Skin epidermis (tissue), 12 donors: ENCODE measurements at regions not wholly inside any gene's neighbourhood (a gene's known extent, or its start where the extent isn't known, plus 50 kb on each side); places are given as distances from the start of the nearest gene placed in this dataset.
A peak's percentile ranks its signal among the peaks of the same experiment; 100 is the strongest.

Experiments
- H3K27ac ChIP-seq, 21 experiments: fragments of 200-600 bp; sonication (generic) in 11 of 21; one replicate each; pipeline ENCODE4 v1.5.0; 2020; ENCODE audit warnings: mild to moderate bottlenecking in 3 of 21, inconsistent platforms in 2 of 21, moderate library complexity in 2 of 21
- H3K4me3 ChIP-seq, 7 experiments: fragments of 200-600 bp; sonication (generic) in 2 of 7; one replicate each; pipeline ENCODE4 v1.5.0; 2020; ENCODE audit warnings: inconsistent platforms in 2 of 7, mild to moderate bottlenecking in 2 of 7, moderate library complexity in 1 of 7

DNA sequence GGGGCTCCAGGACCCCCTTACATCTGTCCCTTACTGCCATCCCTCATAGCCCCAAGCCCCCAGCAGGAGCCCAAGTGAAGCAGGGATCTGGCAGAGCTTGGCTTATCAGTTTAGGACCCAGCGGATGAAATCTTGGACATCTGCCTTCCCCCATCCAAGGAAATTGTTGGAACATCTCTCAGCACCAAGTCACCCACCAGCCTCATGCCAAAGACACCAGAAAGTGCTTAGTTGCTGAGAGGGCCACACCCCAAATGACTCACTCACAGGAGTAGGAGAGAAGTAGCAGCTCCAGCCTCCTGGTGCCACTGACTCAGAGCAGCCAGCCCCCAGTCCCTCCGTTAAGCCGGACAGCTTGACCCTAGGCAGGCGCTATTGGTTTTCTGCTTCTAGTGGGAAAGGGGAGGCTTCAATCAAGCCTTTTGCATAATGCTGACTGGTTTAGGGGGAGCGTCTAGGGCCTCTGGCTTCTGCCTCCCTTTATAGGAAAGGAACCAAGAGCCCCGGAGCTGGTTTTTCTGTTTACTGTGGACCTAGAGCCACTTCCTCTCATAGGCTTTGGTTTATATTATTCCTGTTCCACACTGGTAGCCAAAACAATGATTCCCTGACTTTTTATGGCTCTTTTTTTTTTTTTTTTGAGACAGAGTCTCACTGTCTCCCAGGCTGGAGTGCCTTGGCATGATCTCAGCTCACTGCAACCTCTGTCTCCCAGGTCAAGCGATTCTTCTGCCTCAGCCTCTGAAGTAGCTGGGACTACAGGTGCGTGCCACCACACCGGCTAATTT lies 114.2 kb upstream of the IPO9 start:
- peak overlapping the region; percentile 31 to 91 (median 78) for H3K27ac ChIP-seq
- H3K4me3 ChIP-seq: no peak overlapping the region

DNA sequence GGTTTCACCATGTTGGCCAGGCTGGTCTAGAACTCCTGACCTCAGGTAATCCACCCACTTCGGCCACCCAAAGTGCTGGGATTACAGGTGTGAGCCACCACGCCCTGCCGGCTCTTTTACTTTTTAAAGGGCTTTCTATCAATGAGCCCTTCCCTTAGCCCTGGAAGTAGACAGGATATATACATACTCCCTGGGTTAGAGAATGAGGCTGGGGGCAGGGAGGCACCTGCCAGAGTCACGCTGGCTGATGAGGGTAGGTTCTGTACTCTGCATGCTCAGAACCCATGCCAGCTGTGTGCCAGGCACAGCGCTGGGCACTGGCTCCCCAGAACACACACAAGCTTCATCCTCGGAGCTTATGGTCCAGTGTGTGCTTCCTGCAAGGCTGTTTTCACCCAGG lies 113.6 kb upstream of the IPO9 start:
- Histone ChIP-seq H3K4me3 (no peak overlapping the region), H3K27ac (peak overlapping the region; percentile 31 to 91 (median 78))

DNA sequence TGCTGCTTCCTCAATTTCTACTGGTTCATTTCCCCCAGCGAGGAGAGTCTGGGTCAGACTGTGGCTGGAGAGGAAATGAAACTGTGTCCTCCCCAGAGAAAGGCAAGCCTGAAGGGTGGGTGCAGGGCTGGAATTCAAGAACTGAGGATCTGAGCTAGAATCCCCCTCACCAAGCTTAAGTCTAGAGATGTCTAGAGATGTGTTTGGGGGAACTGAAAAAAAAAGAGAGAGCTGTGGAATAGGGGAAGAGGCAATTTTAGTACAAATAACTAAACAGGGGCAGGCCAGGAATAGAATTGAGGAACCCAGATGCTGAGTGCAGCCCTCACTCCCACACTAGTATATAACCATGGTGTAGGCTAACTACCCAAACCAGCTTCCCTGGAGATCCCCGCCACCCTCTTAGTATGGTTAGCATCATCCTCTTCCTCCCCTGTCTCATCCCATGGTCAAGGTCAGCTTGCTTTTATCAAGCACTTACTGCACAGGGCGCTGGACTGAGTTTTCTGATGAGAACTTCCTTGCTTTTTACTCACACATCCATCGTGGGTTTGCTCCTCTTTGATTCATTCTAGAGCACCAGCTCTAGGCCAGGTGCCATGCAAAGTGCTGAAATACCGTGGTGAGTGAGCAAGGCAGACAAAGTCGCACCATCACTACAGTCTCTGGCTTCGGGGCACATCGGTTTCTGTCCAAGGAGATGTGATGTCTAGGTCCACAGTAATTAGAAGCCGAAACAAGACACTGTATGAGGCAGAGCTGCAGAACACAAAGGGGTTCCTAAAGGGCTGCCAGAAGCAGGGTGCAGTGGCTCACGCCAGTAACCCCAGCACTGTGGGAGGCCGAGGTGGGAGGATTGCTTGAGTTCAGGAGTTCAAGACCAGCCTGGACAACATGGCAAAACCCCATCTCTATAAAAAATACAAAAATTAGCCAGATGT lies 112.9 kb upstream of the IPO9 start:
- no peak overlapping the region for H3K4me3 ChIP-seq
- peak overlapping the region in 18 of 21 experiments; percentile 27 to 91 (median 78) for H3K27ac ChIP-seq

DNA sequence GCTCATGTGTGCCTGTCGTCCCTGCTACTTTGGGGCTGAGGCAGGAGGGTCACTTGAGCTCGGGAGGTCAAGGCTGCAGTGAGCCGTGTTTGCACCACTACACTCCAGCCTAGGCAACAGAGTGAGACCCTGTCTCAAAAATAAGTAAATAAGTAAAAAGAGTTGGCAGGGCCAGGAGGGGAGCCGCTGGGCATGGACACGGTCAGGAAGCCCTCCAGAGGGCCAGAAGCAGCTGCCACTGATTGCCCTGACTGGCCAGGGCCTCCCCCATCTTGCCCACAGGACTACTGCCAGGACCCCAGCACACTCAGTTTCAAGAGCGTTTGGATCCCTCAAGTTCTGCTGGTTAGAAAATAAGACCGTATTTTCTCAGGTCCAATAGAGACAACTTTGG lies 112.2 kb upstream of the IPO9 start:
- Histone ChIP-seq H3K27ac (peak overlapping the region in 14 of 21 experiments; percentile 12 to 91 (median 75)), H3K4me3 (no peak overlapping the region)

DNA sequence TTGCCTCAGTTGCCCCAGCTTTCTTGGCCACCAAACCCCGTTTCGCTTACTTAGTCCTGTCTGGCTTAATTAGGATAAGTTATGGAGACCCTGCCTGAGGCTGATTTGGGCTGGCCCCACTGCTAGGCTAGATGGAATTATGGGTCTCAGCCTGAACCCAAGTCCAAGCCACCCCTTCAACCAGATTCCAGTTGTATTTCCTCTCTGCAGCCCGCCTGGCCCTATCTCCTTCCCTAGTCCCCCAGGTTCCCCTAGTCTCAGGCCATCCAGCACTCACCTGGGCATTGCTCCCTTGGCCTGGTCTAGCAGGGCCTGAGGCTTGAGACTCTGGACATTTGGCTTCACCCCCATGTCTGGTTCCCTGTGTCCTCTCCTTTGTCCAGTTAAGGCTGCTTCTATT lies 111.7 kb upstream of the IPO9 start:
- Histone ChIP-seq H3K27ac (peak overlapping the region in 10 of 21 experiments; percentile 11 to 91 (median 52)), H3K4me3 (no peak overlapping the region)

DNA sequence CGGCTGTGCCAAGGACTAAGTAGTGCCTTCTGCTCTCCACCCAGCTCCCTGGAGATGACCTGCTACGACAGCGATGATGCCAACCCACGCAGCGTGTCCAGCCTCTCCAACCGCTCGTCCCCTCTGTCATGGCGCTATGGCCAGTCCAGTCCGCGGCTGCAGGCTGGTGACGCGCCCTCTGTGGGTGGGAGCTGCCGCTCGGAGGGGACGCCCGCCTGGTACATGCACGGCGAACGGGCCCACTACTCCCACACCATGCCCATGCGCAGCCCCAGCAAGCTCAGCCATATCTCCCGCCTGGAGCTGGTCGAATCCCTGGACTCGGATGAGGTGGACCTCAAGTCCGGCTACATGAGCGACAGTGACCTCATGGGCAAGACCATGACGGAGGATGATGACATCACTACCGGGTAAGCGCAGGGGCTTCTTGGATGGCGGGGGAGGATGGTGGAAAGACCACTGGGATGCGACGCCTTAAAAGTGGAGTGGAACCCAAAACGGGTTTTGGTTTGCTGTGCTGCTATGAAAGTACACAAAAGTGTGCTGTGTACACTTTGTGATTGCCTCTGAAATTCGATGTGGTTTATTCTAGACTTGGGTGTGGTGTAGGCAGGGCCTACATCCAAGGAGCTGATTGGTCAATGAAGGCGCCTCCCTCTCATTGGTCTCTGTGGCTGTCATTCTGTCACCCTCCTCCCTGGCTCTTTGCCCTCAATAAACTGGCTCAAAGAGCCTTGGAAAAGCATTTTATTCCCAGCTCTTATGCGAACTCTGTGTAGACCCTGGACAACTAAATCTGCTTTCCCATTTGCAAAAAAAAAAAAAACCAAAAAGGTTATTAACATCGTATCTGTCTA lies 110.4 kb upstream of the IPO9 start:
- no peak overlapping the region for H3K4me3 ChIP-seq
- peak overlapping the region in 10 of 21 experiments; percentile 13 to 90 (median 72) for H3K27ac ChIP-seq

DNA sequence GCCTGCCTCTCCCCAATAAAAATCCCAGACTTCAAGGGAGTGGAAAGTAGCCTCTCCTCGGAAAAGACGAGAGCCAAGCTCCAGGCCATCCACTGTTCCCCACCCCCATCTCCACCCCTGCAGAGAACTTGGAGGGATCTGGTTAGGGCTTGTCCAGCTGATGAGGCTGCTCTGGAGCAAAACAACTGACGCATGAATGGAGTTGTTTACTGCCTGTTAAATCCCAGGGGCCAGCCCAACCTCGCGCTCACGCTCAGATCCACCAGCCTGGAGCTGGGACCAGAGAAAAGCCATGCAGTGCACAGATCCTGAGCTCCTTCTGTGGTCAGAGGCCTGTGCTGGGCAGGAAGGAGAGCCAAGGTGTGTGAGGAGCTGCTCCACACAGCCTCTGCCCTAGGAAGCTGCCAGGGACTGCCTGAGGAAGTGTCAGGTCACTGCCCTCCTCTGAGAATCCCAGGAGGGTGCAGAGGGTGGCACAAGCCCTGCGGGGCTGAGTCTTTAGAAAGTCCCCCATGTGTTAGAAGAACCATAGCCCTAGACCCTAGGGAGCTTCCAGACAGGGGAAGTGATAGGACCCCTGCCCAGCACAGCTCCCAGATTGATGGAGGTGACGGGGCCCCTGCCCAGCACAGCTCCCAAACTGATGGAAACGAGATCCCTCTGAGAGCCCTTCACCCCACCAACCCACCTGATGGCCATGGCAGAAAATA lies 109.0 kb upstream of the IPO9 start:
- peak overlapping the region in 20 of 21 experiments; percentile 11 to 90 (median 70) for H3K27ac ChIP-seq

DNA sequence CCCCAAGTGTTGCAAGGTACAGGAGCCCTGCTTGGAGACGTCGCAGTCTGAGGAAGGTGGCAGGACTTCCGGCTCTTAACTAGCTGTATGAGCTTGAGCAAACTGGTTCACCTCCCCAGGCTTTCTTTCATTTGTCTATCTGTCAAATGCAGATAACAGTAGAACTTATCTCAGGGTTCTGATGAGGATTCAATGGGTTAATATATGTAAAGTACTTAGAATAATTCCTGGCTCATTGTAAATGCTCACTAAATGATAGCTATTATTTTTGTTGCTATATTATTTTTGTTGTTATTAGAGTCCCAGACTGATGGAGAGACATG lies 108.5 kb upstream of the IPO9 start:
- H3K4me3 ChIP-seq: no peak overlapping the region
- H3K27ac ChIP-seq: peak overlapping the region in 17 of 21 experiments; percentile 2 to 90 (median 68)

More for the DNA sequence above, 109.0 kb upstream of the IPO9 start:
- H3K4me3 ChIP-seq: no peak overlapping the region

DNA sequence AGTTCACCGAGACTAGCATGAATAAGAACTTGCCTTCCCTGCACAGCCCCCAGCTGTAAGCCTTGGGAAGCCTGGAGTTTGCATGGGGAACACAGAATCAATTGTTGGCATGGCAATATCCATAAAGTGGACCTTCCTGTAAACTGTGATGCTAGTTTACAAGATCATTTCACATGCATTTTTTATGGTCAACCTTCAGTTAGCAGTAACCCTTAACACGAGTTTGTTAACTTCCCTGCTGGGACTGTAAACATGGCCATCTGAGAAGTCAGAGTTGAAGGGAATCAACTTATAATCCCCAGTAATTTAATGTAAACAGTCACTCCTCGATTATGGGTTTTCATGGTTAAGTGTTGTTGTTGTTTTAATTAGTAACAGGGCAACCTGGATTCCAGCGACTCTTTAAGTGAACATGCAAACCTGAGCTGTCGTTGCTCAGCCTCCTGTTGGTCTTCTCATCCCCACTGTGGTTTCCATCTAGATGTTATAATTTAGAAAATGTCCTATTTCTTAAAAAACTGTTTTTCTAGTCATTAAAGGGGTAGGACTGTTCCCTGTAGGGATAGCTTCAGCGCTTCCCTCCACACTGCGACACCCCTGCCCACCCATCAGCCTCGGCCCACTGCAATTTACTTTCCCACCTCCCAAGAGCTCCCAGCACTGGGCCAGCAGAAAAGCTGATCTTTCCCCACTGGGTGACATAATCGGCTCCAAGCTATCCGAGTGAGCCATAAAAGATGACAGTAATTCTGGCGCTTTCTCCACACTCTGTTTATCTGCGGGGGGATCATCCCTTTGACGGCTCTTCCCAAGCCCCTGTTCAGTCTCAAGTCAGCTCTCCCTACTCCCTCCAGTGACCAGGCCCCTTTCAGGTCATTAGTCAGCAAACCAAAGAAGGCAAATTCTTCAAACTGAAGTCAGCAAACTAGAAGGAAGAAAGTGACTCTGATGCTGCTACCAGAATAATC lies 107.6 kb upstream of the IPO9 start:
- no peak overlapping the region for H3K4me3 ChIP-seq

DNA sequence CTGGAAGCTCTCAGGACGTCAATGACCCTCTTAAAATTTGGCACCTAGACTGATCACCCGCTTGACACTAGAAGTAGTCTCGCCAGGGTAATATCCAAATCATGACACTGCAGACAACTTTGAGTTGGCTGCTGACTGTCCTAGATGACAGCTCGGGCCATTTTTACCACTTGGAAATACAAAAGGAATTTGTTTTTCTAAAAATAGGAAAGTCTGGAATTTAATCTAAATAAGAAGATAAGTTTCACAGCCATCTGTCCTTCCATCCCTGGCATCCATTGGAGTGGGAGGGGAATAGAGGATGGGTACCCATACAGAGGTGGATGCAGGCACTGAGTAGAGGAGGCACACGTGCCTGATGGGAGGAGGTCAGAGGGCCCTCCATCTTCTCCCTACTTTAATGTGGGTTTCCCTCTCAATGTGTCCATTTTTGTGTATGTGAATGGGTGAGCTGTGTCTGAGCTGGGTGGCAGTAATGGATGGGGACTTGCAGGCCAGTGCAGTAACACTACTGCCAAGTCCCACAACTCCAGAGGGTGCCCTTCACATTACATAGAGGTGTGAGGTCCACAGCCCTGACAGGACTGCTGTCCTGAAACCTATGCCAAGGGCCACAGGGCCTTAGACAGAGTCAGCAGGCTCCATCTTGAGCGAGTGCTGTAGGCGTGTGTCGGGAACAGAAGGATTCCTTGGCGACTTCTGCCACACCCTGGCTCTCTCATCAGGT lies 104.8 kb upstream of the IPO9 start:
- H3K4me3 ChIP-seq: no peak overlapping the region

More for the DNA sequence above, 107.6 kb upstream of the IPO9 start:
- H3K27ac ChIP-seq: peak overlapping the region in 13 of 21 experiments; percentile 3 to 90 (median 68)

DNA sequence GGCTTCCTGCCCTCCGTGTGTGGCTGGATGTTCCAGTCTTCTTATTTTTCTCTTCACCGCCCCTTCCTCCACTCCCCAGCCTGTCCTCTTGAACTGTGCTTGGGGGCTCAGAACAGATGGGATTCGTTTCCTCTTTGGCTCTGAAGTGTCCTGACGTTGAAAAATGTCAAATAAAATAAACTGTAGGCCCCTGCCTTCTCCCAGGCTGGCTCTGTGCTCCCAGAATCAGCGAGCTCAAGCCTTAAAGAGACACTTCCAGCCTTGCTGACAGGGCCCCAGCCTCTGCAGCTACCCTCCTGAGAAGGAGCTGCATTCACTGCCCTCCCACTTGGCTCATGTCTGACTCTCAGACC lies 104.2 kb upstream of the IPO9 start:
- peak overlapping the region in 10 of 21 experiments; percentile 12 to 72 (median 48) for H3K27ac ChIP-seq
- no peak overlapping the region for H3K4me3 ChIP-seq

More for the DNA sequence above, 104.8 kb upstream of the IPO9 start:
- peak overlapping the region in 11 of 21 experiments; percentile 8 to 72 (median 46) for H3K27ac ChIP-seq

DNA sequence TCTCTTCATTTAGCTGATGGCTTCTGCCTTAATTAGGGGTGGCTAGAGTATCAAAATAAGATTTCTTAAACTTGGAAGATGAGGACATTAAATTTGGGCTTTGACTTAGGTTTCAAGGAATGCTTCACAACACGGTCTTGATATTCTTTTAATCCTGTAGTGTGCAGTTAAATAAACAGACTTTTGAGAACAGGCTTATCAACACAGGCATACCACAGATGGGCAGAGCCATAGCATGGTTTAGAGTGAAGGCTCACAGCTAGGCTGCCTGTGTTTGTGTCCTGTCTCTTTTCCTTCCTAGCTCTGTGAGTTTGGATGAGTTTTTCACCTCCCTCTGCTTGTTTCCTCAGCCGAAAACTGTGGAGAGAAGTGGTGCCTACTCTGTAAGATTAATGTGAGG lies 102.3 kb upstream of the IPO9 start:
- Histone ChIP-seq H3K4me3 (no peak overlapping the region), H3K27ac (no peak overlapping the region)

DNA sequence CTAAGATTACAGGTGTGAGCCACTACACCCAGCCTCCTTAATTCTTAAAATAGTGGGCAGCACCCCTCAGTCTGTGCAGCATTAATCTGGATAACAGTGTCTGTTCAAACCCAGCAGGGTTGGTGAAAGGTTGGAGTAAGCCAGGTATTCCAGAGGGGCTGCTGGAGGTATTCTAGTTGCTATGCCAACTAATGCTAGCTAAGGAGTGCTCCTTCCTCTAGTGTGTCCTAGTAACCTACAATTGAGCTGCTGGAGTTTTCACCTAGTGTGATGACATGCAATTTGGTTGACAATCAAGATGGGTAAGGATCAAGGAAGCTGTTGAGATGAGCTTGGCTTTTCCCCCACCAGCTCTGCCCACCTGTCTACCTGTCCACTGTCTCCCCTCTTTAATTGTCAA lies 100.2 kb upstream of the IPO9 start:
- Histone ChIP-seq H3K27ac (no peak overlapping the region), H3K4me3 (no peak overlapping the region)

DNA sequence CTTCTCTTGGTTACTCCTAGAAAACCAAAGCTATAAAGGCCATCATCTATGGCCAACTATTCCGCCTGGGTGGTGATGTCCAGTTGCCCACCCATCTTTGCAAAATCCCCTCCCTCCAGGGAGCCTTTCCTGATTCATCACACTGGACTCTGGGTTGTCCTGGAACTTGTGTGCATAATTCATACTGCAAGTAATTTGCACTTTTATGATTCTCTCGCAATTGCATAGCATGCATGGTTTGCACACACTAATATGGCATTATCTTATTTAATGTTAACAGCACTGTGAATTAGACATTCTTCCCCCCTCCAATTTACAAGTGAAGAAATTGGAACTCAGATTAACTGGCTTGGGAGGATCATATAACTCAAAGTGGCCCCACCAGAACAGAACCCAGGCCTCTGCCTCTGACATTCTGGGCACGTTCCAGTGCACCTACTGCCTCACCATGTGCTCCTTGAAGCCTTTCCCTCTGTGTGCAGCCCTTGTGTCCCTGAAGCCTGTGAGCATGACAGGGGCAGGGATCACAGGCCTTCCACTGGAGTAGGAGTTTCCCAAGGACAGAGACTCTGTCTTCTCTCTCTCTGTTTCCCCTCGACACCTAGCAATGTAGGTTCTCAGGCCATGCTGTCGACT lies 98.9 kb upstream of the IPO9 start:
- Histone ChIP-seq H3K4me3 (no peak overlapping the region), H3K27ac (peak overlapping the region in 1 of 21 experiments; percentile 23)

DNA sequence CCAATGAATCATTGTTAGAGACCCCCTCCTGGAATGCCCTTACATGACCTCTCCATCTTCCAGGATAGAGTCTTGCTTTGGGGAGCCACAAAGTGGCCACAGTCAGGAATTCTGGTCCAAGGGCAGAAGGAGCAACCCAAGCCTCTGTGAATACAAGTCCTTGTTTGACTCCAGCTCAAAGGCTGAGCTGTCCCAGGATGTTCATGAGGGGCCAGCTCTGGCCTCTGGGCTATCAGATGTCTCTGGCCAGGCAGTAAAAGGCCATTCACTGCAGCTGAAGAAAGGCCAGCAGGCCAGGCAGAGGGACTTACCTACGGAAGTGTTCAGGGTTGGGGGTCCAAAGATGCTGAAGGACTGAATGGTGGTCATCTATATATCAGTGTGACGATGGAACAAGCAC lies 98.3 kb upstream of the IPO9 start:
- Histone ChIP-seq H3K27ac (peak overlapping the region in 1 of 21 experiments; percentile 23), H3K4me3 (no peak overlapping the region)

DNA sequence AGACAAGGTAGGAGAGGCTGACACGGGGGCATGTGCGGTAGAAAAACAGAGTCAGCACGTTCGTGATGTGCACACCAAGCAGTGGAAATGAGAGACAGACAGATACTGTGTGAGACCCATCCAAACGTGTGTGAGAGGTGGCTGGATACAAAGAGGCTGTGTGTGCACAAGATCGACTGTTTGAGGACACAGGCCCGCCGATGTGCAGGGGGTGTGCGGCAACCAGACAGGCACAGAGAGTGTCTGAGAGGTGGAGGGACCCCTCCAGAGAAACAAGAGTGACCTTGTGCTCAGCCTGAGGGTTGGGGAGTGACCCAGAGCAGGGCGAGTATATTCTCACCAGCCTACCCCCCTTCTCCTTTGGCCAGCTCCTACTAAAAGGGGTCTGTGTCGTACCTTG lies 97.8 kb upstream of the IPO9 start:
- peak overlapping the region in 1 of 21 experiments; percentile 23 for H3K27ac ChIP-seq
- no peak overlapping the region for H3K4me3 ChIP-seq

DNA sequence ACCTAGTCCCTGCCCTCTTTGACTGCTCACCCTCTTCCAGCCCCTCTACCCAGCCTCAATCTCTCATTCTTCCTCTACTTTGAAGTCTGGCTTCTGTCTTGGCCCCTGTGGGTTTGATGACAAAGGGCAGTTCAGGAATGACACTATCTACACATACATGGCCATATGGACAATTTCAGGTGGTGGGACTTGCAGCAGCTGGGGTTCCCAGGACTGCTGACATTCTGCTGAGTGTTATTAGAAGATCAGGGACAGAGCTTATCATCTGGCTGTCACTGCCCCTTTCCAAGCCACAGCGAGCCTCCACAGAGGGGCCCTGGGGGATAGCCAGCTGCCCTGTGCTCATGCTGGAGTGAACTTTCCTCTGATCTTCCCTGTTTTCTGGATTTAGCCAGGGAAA lies 97.4 kb upstream of the IPO9 start:
- H3K4me3 ChIP-seq: no peak overlapping the region
- H3K27ac ChIP-seq: peak overlapping the region in 1 of 21 experiments; percentile 24
